ENCODE measurements at regions not wholly inside any gene's neighbourhood (a gene's known extent, or its start where the extent isn't known, plus 50 kb on each side); places are given as distances from the start of the nearest gene placed in this dataset.
"Not testable (repeated sequence)": the region's sequence is repeated elsewhere in the genome, so short reads cannot be mapped to it uniquely, and the experiment has no call there.

- TF ChIP-seq ARNTL (CRISPR knock-in tag; IDR thresholded peaks at IDR 0.05; ENCODE audit: borderline replicate concordance, low read depth), result no peak
- ATAC-seq, result no peak
Measured at GRCh38 chr1:191714845-191715244, 443.4 kb upstream of the RGS18 start.

DNA sequence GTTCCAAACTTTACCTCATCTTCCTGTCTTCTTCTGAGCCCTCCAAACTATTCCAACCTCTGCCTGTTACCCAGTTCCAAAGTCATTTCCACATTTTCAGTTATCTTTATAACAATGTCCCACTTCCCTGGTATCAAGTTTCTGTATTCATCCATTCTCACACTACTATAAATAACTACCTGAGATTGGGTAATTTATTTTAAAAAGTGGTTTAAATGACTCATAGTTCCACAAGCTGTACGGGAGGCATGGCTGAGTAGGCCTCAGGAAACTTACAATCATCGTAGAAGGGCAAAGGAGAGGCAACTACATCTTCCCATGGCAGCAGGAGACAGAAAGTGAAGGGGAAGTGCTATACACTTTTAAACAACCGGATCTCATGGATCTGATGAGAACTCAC is 428.5 kb upstream of the RGS18 start:
- no peak for TF ChIP-seq BACH2 (CRISPR knock-in tag; IDR thresholded peaks at IDR 0.05; ENCODE audit: borderline replicate concordance)
- TF ChIP-seq ZFP3 (CRISPR knock-in tag; IDR thresholded peaks at IDR 0.05), result no peak
- TF ChIP-seq SNAI2 (CRISPR knock-in tag; IDR thresholded peaks at IDR 0.05), result no peak
- no peak for TF ChIP-seq POU6F1 (CRISPR knock-in tag; IDR thresholded peaks at IDR 0.05; ENCODE audit: borderline replicate concordance, low read depth)
- TF ChIP-seq, protein P1, sequence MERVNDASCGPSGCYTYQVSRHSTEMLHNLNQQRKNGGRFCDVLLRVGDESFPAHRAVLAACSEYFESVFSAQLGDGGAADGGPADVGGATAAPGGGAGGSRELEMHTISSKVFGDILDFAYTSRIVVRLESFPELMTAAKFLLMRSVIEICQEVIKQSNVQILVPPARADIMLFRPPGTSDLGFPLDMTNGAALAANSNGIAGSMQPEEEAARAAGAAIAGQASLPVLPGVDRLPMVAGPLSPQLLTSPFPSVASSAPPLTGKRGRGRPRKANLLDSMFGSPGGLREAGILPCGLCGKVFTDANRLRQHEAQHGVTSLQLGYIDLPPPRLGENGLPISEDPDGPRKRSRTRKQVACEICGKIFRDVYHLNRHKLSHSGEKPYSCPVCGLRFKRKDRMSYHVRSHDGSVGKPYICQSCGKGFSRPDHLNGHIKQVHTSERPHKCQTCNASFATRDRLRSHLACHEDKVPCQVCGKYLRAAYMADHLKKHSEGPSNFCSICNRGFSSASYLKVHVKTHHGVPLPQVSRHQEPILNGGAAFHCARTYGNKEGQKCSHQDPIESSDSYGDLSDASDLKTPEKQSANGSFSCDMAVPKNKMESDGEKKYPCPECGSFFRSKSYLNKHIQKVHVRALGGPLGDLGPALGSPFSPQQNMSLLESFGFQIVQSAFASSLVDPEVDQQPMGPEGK (CRISPR knock-in tag; IDR thresholded peaks at IDR 0.05; ENCODE audit: borderline replicate concordance), result no peak
- TF ChIP-seq ESRRG (CRISPR knock-in tag; IDR thresholded peaks at IDR 0.05), result no peak
- ATAC-seq, result no peak

DNA sequence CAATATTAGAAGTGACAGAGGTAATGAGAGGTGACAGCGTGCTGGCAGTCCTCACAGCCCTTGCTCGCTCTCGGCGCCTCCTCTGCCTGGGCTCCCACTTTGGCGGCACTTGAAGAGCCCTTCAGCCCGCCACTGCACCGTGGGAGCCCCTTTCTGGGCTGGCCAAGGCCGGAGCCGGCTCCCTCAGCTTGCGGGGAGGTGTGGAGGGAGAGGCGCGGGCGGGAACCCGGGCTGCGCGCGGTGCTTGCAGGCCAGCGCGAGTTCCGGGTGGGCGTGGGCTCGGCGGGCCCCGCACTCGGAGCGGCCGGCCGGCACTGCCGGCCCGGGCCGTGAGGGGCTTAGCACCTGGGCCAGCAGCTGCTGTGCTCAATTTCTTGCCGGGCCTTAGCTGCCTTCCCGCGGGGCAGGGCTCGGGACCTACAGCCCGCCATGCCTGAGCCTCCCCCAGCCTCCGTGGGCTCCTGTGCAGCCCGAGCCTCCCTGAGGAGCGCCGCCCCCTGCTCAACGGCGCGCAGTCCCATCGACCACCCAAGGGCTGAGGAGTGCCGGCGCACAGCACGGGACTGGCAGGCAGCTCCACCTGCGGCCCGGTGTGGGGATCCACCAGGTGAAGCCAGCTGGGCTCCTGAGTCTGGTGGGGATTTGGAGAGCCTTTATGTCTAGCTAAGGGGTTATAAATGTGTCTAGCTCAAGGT is 426.5 kb upstream of the RGS18 start:
- ATAC-seq, result not testable (repeated sequence)

DNA sequence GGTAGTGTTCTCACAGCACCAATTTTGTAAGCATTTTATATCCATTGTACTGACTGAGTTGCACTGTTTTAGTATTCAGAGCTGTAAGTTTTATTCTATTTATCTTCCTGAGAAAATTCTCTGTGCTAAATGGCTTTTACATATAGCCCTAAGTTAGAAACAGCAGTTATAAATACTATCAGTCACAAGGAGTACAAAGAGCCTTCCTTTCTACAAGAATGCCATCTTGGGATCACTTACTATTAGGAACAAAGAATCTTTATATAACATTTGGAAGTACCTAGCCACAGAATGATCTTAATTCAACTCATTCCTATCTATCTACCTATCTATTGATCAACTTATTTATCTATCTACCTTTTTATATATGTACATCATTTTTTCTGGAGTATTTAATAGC is 423.9 kb upstream of the RGS18 start:
- ATAC-seq, result no peak
- TF ChIP-seq ZC3H10 (CRISPR knock-in tag; IDR thresholded peaks at IDR 0.05) (no peak), OSR1 (CRISPR knock-in tag; IDR thresholded peaks at IDR 0.05) (no peak), BACH2 (CRISPR knock-in tag; IDR thresholded peaks at IDR 0.05; ENCODE audit: borderline replicate concordance) (no peak)
- TF ChIP-seq, protein P1 (CRISPR knock-in tag; IDR thresholded peaks at IDR 0.05; ENCODE audit: borderline replicate concordance), result no peak

GRCh38 chr1:191739544-191739943 is 418.7 kb upstream of the RGS18 start:
- no peak for ATAC-seq
- TF ChIP-seq PPARA (CRISPR knock-in tag; IDR thresholded peaks at IDR 0.05; ENCODE audit: borderline replicate concordance) (no peak), TOX (CRISPR knock-in tag; IDR thresholded peaks at IDR 0.05; ENCODE audit: borderline replicate concordance) (no peak), ARNTL (CRISPR knock-in tag; IDR thresholded peaks at IDR 0.05; ENCODE audit: borderline replicate concordance, low read depth) (no peak), ZNF70 (CRISPR knock-in tag; IDR thresholded peaks at IDR 0.05) (no peak), ZFP3 (CRISPR knock-in tag; IDR thresholded peaks at IDR 0.05) (no peak), OSR1 (CRISPR knock-in tag; IDR thresholded peaks at IDR 0.05) (no peak)
- TF ChIP-seq, protein P2, sequence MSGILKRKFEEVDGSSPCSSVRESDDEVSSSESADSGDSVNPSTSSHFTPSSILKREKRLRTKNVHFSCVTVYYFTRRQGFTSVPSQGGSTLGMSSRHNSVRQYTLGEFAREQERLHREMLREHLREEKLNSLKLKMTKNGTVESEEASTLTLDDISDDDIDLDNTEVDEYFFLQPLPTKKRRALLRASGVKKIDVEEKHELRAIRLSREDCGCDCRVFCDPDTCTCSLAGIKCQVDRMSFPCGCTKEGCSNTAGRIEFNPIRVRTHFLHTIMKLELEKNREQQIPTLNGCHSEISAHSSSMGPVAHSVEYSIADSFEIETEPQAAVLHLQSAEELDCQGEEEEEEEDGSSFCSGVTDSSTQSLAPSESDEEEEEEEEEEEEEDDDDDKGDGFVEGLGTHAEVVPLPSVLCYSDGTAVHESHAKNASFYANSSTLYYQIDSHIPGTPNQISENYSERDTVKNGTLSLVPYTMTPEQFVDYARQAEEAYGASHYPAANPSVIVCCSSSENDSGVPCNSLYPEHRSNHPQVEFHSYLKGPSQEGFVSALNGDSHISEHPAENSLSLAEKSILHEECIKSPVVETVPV (CRISPR knock-in tag; IDR thresholded peaks at IDR 0.05), result no peak
- TF ChIP-seq, protein P3, sequence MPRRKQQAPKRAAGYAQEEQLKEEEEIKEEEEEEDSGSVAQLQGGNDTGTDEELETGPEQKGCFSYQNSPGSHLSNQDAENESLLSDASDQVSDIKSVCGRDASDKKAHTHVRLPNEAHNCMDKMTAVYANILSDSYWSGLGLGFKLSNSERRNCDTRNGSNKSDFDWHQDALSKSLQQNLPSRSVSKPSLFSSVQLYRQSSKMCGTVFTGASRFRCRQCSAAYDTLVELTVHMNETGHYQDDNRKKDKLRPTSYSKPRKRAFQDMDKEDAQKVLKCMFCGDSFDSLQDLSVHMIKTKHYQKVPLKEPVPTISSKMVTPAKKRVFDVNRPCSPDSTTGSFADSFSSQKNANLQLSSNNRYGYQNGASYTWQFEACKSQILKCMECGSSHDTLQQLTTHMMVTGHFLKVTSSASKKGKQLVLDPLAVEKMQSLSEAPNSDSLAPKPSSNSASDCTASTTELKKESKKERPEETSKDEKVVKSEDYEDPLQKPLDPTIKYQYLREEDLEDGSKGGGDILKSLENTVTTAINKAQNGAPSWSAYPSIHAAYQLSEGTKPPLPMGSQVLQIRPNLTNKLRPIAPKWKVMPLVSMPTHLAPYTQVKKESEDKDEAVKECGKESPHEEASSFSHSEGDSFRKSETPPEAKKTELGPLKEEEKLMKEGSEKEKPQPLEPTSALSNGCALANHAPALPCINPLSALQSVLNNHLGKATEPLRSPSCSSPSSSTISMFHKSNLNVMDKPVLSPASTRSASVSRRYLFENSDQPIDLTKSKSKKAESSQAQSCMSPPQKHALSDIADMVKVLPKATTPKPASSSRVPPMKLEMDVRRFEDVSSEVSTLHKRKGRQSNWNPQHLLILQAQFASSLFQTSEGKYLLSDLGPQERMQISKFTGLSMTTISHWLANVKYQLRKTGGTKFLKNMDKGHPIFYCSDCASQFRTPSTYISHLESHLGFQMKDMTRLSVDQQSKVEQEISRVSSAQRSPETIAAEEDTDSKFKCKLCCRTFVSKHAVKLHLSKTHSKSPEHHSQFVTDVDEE (CRISPR knock-in tag; IDR thresholded peaks at IDR 0.05), result no peak
- TF ChIP-seq, protein P4, sequence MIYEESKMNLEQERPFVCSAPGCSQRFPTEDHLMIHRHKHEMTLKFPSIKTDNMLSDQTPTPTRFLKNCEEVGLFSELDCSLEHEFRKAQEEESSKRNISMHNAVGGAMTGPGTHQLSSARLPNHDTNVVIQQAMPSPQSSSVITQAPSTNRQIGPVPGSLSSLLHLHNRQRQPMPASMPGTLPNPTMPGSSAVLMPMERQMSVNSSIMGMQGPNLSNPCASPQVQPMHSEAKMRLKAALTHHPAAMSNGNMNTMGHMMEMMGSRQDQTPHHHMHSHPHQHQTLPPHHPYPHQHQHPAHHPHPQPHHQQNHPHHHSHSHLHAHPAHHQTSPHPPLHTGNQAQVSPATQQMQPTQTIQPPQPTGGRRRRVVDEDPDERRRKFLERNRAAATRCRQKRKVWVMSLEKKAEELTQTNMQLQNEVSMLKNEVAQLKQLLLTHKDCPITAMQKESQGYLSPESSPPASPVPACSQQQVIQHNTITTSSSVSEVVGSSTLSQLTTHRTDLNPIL (CRISPR knock-in tag; IDR thresholded peaks at IDR 0.05; ENCODE audit: low read depth), result no peak

Measured in SK-N-SH treated with all-trans-retinoic acid at 6 μM for 48 hours (cell line).